Uterus (tissue), 2 donors: ENCODE measurements at regions not wholly inside any gene's neighbourhood (a gene's known extent, or its start where the extent isn't known, plus 50 kb on each side); places are given as distances from the start of the nearest gene placed in this dataset.

Experiments used
- POLR2A ChIP-seq, 2 donors: fragments of 450-650 bp; IDR thresholded peaks; one replicate each; pipeline ENCODE4 v1.6.1; 2016; ENCODE audit warnings: antibody characterized with exemption in 2 of 2, mild to moderate bottlenecking in 1 of 2, moderate library complexity in 1 of 2
- TF ChIP-seq, protein P1 (sequence below), 4 experiments: fragments of 200-600 bp in 2 of 4; fragments of 450-650 bp in 2 of 4; sonication (generic) in 2 of 4; IDR thresholded peaks; one replicate each; pipeline ENCODE4 v1.5.1; 2016 to 2019; ENCODE audit warnings: antibody characterized with exemption in 4 of 4, mild to moderate bottlenecking in 2 of 4, moderate library complexity in 1 of 4

DNA sequence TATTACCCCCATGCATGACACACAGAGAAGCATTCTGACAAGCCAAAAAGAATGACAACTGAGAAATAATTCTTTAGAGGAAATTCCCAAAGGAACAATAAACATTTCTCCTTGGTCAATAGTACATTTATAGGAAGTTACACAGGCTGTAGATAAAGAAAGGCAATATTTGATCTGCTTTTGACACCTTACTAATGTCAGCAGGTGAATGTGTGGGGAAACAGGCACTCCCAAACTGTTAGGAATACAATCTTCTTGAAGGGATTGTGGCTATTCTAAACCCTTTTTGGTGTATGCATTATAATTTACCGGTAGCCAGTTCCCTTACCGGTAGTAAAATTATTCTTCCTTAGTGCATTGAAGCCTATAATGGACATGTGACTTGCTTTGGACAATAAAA, 116.1 kb upstream of the FTMT start:
- TF ChIP-seq, protein P1, sequence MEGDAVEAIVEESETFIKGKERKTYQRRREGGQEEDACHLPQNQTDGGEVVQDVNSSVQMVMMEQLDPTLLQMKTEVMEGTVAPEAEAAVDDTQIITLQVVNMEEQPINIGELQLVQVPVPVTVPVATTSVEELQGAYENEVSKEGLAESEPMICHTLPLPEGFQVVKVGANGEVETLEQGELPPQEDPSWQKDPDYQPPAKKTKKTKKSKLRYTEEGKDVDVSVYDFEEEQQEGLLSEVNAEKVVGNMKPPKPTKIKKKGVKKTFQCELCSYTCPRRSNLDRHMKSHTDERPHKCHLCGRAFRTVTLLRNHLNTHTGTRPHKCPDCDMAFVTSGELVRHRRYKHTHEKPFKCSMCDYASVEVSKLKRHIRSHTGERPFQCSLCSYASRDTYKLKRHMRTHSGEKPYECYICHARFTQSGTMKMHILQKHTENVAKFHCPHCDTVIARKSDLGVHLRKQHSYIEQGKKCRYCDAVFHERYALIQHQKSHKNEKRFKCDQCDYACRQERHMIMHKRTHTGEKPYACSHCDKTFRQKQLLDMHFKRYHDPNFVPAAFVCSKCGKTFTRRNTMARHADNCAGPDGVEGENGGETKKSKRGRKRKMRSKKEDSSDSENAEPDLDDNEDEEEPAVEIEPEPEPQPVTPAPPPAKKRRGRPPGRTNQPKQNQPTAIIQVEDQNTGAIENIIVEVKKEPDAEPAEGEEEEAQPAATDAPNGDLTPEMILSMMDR (IDR thresholded peaks at IDR 0.05), result no peak
- TF ChIP-seq POLR2A (IDR thresholded peaks at IDR 0.05), result no peak
